Left lung (tissue), 4 donors: ENCODE measurements at regions not wholly inside any gene's neighbourhood (a gene's known extent, or its start where the extent isn't known, plus 50 kb on each side); places are given as distances from the start of the nearest gene placed in this dataset.
A peak's percentile ranks its signal among the peaks of the same experiment; 100 is the strongest.

ENCODE experiments used
- ATAC-seq: fragments of 200-7000 bp; cut with Tn5 transposase; one replicate; pipeline ENCODE4 v1.9.1; 2020; ENCODE audit warnings: moderate library complexity
- DNase-seq, 4 donors: peaks; one replicate each; pipeline ENCODE4 v3.0.0-alpha.2; 2013 to 2020
- H3K27ac ChIP-seq, 2 donors: fragments of 200-600 bp; sonication (generic) in 1 of 2; one replicate each; pipeline versions ENCODE4 v1.5.0 to v1.8.0; 2020 to 2021
- H3K27me3 ChIP-seq, 2 donors: fragments of 200-600 bp; sonication (generic) in 1 of 2; one replicate each; pipeline versions ENCODE4 v1.5.0 to v1.8.0; 2020 to 2021
- H3K36me3 ChIP-seq, 2 donors: fragments of 200-600 bp; sonication (generic) in 1 of 2; one replicate each; pipeline versions ENCODE4 v1.5.0 to v1.8.0; 2020 to 2021
- H3K4me1 ChIP-seq, 2 donors: fragments of 200-600 bp; one replicate each; pipeline ENCODE4 v1.8.0; 2021
- H3K4me3 ChIP-seq, 2 donors: fragments of 200-600 bp; sonication (generic) in 1 of 2; one replicate each; pipeline versions ENCODE4 v1.5.0 to v1.8.0; 2020 to 2021; ENCODE audit warnings: mild to moderate bottlenecking in 1 of 2
- H3K9me3 ChIP-seq, 2 donors: fragments of 200-600 bp; sonication (generic) in 1 of 2; one replicate each; pipeline versions ENCODE4 v1.5.0 to v1.8.0; 2020 to 2021
- CTCF ChIP-seq, 2 donors: fragments of 200-600 bp; sonication (generic) in 1 of 2; IDR thresholded peaks; one replicate each; pipeline versions ENCODE4 v1.5.0 to v1.8.0; 2021; ENCODE audit warnings: antibody characterized with exemption in 2 of 2
- intact Hi-C, 2 donors: fragments of 100-400 bp; cut with DNase I; formaldehyde crosslinking; loops; one replicate each; pipeline versions ENCODE4 v1.11.2 to v1.14.2; 2022
- donor health status: DM: no; HTN: yes; CAD: no.
- donor health status: DM: no; HTN: no; CAD: no.

GRCh38 chr9:13939701-13940490 lies 374.0 kb downstream of the NFIB start:
- ATAC-seq (no peak), DNase-seq (peak in 1 of 4 donors; percentile 73)
- Histone ChIP-seq H3K4me3 (no peak overlapping the region), H3K27me3 (no peaks in the 10 kb centered on the region), H3K4me1 (peaks cover 0 to 5% of the 10 kb centered on the region in 2 donors), H3K9me3 (no peaks in the 10 kb centered on the region), H3K27ac (peak overlapping the region in 1 of 2 donors; percentile 1), H3K36me3 (no peaks in the 10 kb centered on the region)
- intact Hi-C loops = no loop called here
- TF ChIP-seq CTCF (IDR thresholded peaks at IDR 0.05) = no peak

GRCh38 chr9:13939134-13939533 lies 374.8 kb downstream of the NFIB start:
- intact Hi-C loops = no loop called here
- Histone ChIP-seq H3K4me3 (no peak overlapping the region), H3K9me3 (no peaks in the 10 kb centered on the region), H3K4me1 (peaks cover 0 to 5% of the 10 kb centered on the region in 2 donors), H3K27me3 (no peaks in the 10 kb centered on the region), H3K27ac (peak overlapping the region in 1 of 2 donors; percentile 1), H3K36me3 (no peaks in the 10 kb centered on the region)
- ATAC-seq (peak; percentile 76), DNase-seq (peak in 2 of 4 donors; percentile 64 to 85)
- no peak for TF ChIP-seq CTCF (IDR thresholded peaks at IDR 0.05)

DNA sequence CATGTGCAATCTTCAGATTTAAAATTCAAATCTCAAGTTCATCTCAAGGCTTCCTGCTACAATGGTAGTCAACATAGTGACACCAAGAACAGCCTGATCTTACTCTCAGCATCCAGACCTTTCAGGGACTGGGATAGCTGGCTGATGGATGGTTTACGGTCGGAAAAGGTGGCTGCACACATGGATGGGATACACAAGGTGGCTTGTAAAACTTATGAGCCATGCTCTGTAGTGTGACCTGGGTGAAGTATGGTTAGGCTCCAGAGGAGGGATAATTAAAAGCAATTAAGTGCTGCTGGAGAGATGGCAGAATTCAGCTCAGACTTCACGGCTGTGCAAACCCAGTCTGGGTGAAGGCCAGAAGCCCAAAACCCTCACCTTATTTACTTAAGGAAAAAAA lies 379.5 kb downstream of the NFIB start:
- H3K4me1 ChIP-seq = peaks cover 0 to 5% of the 10 kb centered on the region in 2 donors
- DNase-seq (no peak), ATAC-seq (no peak)
- no peak overlapping the region for H3K27ac ChIP-seq
- H3K36me3 ChIP-seq = no peaks in the 10 kb centered on the region
- intact Hi-C loops = no loop called here
- H3K27me3 ChIP-seq = no peaks in the 10 kb centered on the region
- H3K4me3 ChIP-seq = no peak overlapping the region
- H3K9me3 ChIP-seq = no peaks in the 10 kb centered on the region
- TF ChIP-seq CTCF (IDR thresholded peaks at IDR 0.05) = no peak

DNA sequence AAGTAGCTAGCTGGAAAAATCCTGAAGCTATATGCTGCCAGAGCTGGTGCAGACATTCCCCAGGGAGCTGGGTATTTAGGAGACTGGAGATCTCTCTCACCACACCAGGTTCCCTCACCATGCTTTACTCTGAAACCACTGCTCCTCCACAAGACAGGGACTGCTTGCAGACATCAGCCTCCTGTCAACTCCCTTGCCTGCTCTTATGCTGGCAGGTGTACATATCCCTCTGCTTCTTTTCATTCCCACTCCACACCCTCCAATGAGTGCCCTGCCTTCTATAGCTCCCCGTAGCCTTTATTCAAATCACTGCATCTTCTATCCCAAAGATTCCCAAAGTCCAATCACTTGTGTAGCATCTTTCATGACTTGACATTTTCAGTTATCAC lies 380.7 kb downstream of the NFIB start:
- Histone ChIP-seq H3K4me1 (peaks cover 0 to 1% of the 10 kb centered on the region in 2 donors), H3K9me3 (no peaks in the 10 kb centered on the region), H3K4me3 (no peak overlapping the region), H3K27me3 (no peaks in the 10 kb centered on the region), H3K36me3 (no peaks in the 10 kb centered on the region), H3K27ac (no peak overlapping the region)
- ATAC-seq (no peak), DNase-seq (no peak)
- no peak for TF ChIP-seq CTCF (IDR thresholded peaks at IDR 0.05)
- intact Hi-C loops = no loop called here

DNA sequence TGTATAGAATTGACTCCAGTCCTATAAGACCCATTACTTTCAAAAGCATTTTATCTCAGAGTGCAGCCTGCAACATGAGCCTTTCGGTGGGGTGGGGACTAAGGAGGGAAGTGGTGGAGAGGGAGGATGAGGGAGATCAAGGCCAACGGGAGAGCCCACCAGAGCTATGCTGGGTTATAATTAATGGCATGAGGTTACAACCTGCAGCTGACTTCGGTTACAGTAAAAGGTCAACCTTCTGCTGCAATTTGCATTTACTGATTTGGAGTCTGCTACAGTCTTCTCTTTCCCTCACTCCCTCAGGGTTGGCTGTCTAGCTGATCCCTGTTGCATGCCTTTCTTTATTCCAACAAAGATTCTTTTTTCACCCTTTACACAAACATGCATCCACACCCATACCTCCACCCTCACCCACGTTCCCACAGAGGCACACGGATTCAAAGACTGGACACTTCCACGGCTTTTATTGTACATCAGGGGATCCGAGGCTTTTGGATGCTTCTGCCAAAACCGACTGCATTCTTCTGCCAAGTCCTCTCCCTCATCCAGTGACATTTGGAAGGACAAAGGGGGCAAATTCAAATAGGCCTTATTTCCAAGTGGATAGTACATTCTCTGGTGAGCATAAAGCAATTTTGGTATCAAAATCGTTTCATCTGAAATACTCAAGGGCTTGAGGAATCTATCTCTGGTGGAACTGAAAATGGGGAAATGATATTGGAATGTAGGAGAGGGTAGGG lies 381.2 kb downstream of the NFIB start:
- Histone ChIP-seq H3K4me1 (no peaks in the 10 kb centered on the region), H3K36me3 (no peaks in the 10 kb centered on the region), H3K4me3 (no peak overlapping the region), H3K27ac (no peak overlapping the region), H3K9me3 (no peaks in the 10 kb centered on the region), H3K27me3 (no peaks in the 10 kb centered on the region)
- DNase-seq (no peak), ATAC-seq (no peak)
- intact Hi-C loops = no loop called here
- TF ChIP-seq CTCF (IDR thresholded peaks at IDR 0.05) = no peak
